HFFc6 (cell line): ENCODE measurements at regions not wholly inside any gene's neighbourhood (a gene's known extent, or its start where the extent isn't known, plus 50 kb on each side); places are given as distances from the start of the nearest gene placed in this dataset.

ENCODE experiments used
- DNase-seq: peaks from one replicate; pipeline ENCODE4 v3.0.0-alpha.2; 2018
- H3K27ac Mint-ChIP-seq: 2 replicates; pipeline ENCODE4 v1.8.0; 2020; ENCODE audit warnings: mild to moderate bottlenecking, mixed read lengths
- H3K27me3 Mint-ChIP-seq: 2 replicates; pipeline ENCODE4 v1.8.0; 2021; ENCODE audit warnings: mild to moderate bottlenecking, moderate library complexity, mixed read lengths; ENCODE audit not compliant: insufficient read depth
- H3K36me3 Mint-ChIP-seq: 2 replicates; pipeline ENCODE4 v1.8.0; 2021; ENCODE audit warnings: low read depth, mixed read lengths
- H3K4me1 Mint-ChIP-seq: 2 replicates; pipeline ENCODE4 v1.8.0; 2020; ENCODE audit warnings: low read depth, mixed read lengths
- H3K4me3 Mint-ChIP-seq: 2 replicates; pipeline ENCODE4 v1.8.0; 2020; ENCODE audit warnings: mild to moderate bottlenecking, moderate library complexity, mixed read lengths
- H3K9me3 Mint-ChIP-seq: 2 replicates; pipeline ENCODE4 v1.8.0; 2020; ENCODE audit warnings: mild to moderate bottlenecking, mixed read lengths
- TF ChIP-seq, protein P1 (sequence below): fragments of 200-600 bp; sonication (generic); IDR thresholded peaks from 2 replicates; pipeline ENCODE4 v1.5.0; 2021; ENCODE audit warnings: antibody characterized with exemption, mild to moderate bottlenecking

DNA sequence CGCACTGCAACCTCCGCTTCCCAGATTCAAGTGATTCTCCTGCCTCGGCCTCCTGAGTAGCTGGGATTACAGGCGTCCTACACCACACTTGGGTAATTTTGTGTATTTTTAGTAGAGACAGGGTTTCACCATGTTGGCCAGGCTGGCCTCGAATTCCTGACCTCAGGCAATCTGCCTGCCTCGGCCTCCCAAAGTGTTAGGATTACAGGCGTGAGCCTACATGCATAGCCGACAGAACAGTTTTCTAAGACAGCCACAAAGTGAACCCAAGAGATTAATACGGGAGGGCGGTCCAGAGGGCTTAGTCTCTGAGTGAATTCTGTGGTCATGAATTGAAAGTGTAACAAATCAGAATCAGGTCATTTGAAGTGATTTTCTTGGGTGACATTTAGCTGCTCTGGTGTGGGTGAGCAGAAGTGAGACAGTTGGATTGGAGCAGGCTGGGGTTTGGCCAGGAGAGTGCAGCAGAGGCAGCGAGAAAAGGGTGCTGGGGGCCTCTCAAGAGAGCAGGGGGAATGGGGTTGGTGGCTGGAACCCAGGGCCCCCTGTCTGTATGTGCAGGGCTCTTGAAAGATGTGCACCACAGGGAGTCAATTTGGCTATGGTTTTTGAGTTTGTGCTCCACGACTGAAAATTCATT, 231.4 kb upstream of the WSCD1 start:
- H3K27ac Mint-ChIP-seq, result no peak overlapping the region
- H3K36me3 Mint-ChIP-seq, result no peaks in the 10 kb centered on the region
- TF ChIP-seq, protein P1, sequence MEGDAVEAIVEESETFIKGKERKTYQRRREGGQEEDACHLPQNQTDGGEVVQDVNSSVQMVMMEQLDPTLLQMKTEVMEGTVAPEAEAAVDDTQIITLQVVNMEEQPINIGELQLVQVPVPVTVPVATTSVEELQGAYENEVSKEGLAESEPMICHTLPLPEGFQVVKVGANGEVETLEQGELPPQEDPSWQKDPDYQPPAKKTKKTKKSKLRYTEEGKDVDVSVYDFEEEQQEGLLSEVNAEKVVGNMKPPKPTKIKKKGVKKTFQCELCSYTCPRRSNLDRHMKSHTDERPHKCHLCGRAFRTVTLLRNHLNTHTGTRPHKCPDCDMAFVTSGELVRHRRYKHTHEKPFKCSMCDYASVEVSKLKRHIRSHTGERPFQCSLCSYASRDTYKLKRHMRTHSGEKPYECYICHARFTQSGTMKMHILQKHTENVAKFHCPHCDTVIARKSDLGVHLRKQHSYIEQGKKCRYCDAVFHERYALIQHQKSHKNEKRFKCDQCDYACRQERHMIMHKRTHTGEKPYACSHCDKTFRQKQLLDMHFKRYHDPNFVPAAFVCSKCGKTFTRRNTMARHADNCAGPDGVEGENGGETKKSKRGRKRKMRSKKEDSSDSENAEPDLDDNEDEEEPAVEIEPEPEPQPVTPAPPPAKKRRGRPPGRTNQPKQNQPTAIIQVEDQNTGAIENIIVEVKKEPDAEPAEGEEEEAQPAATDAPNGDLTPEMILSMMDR, result no peak
- H3K9me3 Mint-ChIP-seq, result no peaks in the 10 kb centered on the region
- H3K27me3 Mint-ChIP-seq, result no peaks in the 10 kb centered on the region; the same call in 1 of the 2 replicates
- peaks cover 31% of the 10 kb centered on the region for H3K4me1 Mint-ChIP-seq
- DNase-seq, result no peak
- no peak overlapping the region for H3K4me3 Mint-ChIP-seq

DNA sequence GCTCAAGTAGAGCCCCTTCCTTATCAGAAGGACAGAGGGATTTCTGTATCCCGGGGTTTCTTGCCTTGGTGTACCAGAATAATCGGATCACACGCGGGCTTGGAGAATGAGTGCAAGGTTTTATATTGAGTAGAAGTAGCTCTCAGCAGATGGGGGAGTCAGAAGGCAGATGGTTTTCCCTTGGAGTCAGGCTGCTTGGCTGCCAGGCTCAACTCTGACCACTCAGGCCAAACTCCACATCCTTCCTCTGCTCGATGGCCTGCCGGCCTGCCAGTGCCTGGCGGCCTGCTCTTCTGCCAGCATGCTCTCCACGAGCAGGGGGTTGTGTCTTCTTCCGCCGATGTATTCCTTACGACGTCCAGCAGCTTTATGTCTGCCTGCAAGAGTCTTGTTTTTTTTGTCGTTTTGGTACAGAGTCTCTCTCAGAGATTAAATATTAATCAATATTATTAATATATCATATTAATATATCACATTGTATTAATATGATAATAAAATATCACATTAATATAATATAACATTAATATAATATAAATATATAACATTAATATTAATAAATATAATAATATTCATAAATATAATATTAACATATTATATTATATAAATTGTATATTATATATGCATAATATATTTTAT, 229.2 kb upstream of the WSCD1 start:
- peaks cover 12% of the 10 kb centered on the region for H3K4me1 Mint-ChIP-seq
- DNase-seq, result no peak
- no peaks in the 10 kb centered on the region for H3K9me3 Mint-ChIP-seq
- TF ChIP-seq, protein P1, result no peak
- H3K27me3 Mint-ChIP-seq, result no peaks in the 10 kb centered on the region
- H3K27ac Mint-ChIP-seq, result no peak overlapping the region
- H3K4me3 Mint-ChIP-seq, result no peak overlapping the region
- no peaks in the 10 kb centered on the region for H3K36me3 Mint-ChIP-seq

DNA sequence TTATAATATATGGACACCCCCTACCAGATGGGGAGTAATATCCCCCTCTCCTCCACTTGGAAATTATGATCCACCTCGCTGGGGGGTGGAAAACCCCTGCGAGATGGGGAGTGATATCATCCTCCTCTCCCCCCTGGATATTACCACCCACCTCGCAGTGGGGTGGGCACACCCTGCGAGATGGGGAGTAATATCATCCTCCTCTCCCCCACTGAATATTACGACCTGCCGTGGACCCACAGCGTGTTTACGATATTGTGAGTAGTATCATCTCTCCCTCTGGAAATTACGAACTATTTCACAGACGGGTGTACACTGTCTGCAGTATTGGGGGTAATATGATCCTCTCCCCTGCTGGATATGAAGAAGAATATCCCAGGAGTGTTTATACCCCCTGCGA, 228.3 kb upstream of the WSCD1 start:
- Mint-ChIP-seq H3K36me3 (no peaks in the 10 kb centered on the region), H3K27me3 (peaks cover 3% of the 10 kb centered on the region), H3K4me1 (peaks cover 6% of the 10 kb centered on the region), H3K4me3 (no peak overlapping the region), H3K9me3 (no peaks in the 10 kb centered on the region), H3K27ac (no peak overlapping the region)
- TF ChIP-seq, protein P1, result no peak
- no peak for DNase-seq

DNA sequence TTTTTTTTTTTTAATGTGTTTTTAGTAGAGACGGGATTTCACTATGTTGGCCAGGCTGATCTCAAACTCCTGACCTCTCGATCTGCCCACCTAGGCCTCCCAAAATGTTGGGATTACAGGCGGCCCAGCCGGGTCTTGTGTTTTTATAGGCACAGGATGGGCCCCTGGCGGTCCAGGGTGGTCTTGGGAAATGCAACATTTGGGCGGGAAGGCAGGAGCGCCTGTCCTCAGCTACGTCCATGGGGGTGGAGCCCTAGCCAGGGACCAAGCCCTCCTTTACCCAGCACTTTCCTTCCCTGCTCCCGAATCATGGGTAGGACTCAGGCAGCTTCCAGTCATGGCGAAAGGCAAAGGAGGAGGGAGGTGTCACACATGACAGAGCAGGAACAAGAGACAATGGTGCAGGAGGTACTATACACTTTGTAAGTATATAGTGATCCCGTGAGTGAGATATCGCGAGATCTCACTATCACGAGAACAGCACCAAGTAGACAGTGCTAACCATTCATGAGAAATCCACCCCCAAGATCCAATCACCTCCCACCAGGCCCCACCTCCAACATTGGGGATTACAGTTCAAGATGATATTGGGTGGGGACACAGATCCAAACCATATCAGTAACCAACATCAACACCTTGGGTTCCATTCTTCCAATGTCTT, 226.7 kb upstream of the WSCD1 start:
- H3K9me3 Mint-ChIP-seq, result no peaks in the 10 kb centered on the region
- no peak for DNase-seq
- peaks cover 5% of the 10 kb centered on the region for H3K27me3 Mint-ChIP-seq
- no peaks in the 10 kb centered on the region for H3K4me1 Mint-ChIP-seq
- TF ChIP-seq, protein P1, result no peak
- H3K36me3 Mint-ChIP-seq, result no peaks in the 10 kb centered on the region
- H3K4me3 Mint-ChIP-seq, result no peak overlapping the region
- H3K27ac Mint-ChIP-seq, result no peak overlapping the region

DNA sequence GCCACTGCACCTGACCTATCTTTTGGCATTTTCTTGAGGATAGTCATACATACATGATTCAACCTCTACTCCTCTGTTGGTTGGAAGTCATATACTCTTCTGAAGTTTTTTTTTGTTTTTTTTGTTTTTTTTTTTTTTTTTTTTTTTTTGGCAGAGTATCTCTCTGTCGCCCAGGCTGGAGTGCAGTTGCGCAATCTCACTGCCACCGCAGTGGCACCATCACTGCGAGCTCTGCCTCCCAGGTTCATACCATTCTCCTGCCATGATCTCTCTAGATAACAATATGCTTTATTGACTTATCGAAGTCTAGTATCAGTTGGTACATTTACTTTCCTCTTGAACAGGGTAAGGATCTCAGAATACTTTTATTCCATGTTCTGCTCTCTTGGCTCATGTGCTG, 224.2 kb upstream of the WSCD1 start:
- no peak overlapping the region for H3K27ac Mint-ChIP-seq

More for the DNA sequence above, 224.2 kb upstream of the WSCD1 start:
- no peaks in the 10 kb centered on the region for H3K9me3 Mint-ChIP-seq
- H3K36me3 Mint-ChIP-seq, result no peaks in the 10 kb centered on the region
- TF ChIP-seq, protein P1, result no peak
- no peaks in the 10 kb centered on the region for H3K4me1 Mint-ChIP-seq
- H3K4me3 Mint-ChIP-seq, result no peak overlapping the region
- DNase-seq, result no peak
- peaks cover 5% of the 10 kb centered on the region for H3K27me3 Mint-ChIP-seq
